HCT116 (cell line): ENCODE measurements at regions not wholly inside any gene's neighbourhood (a gene's known extent, or its start where the extent isn't known, plus 50 kb on each side); places are given as distances from the start of the nearest gene placed in this dataset.

ENCODE experiments used
- ATAC-seq: fragments of 200-7000 bp; cut with Tn5 transposase; 2 replicates; pipeline ENCODE4 v1.9.1; 2020; ENCODE audit warnings: mild to moderate bottlenecking, moderate library complexity
- BruUV-seq: library from RNA; stranded (reverse); fragments of 400-500 nt; replicated peaks from 2 replicates; lab custom pipeline; 2021; lab: Mats Ljungman, UMichigan
- CTCF ChIA-PET: fragments of 300-600 bp; sonication (Branson Sonifier 250); formaldehyde crosslinking; loops from one replicate; lab custom pipeline; 2021; ENCODE audit warnings: antibody characterized with exemption; lab: Charles Lee
- POLR2A ChIA-PET: fragments of 300-600, 350-600 bp; sonication (Branson Sonifier 250); formaldehyde crosslinking; loops from one replicate; lab custom pipeline; 2021; ENCODE audit warnings: antibody characterized with exemption; lab: Charles Lee
- RAD21 ChIA-PET, 2 experiments: fragments of 300-600 bp; sonication (Branson Sonifier 250); formaldehyde crosslinking; loops; one replicate each; lab custom pipeline; 2023; ENCODE audit warnings: low total read pairs in 2 of 2; ENCODE audit not compliant: uncharacterized antibody in 2 of 2, unreplicated experiment in 2 of 2, low non-redundant PET in 1 of 2; lab: Charles Lee
- DNase-seq: peaks from one replicate; pipeline ENCODE4 v3.0.0-alpha.2; 2010; ENCODE audit warnings: low read depth, low spot score
- H2AFZ ChIP-seq: fragments of 200-600 bp; shearing (Covaris generic), sonication (generic); 2 replicates; pipeline ENCODE4 v1.6.1; 2017; ENCODE audit warnings: low read depth, mixed run types, mixed read lengths, antibody characterized with exemption, low read length; ENCODE audit not compliant: poor library complexity, severe bottlenecking
- H3K27ac ChIP-seq: 2 replicates; pipeline ENCODE4 v1.5.1; 2012; ENCODE audit warnings: low read depth, low read length
- H3K27me3 ChIP-seq: fragments of 200-600 bp; sonication (generic); 2 replicates; pipeline ENCODE4 v1.6.1; 2016; ENCODE audit warnings: mixed run types, low read length, mixed read lengths; ENCODE audit not compliant: insufficient read depth
- H3K36me3 ChIP-seq, 2 experiments: fragments of 200-500 bp in 1 of 2; fragments of 200-600 bp in 1 of 2; sonication (Bioruptor generic) in 1 of 2; sonication (generic) in 1 of 2; 2 replicates each; pipeline versions ENCODE4 v1.5.1 to v1.6.1; 2014 to 2016; ENCODE audit warnings: low read length in 2 of 2, inconsistent platforms in 1 of 2, mixed read lengths in 1 of 2, mixed run types in 1 of 2; ENCODE audit not compliant: insufficient read depth in 2 of 2, control insufficient read depth in 1 of 2
- H3K4me1 ChIP-seq, 2 experiments: fragments of 200-600 bp in 1 of 2; sonication (generic) in 1 of 2; 2 replicates each; pipeline versions ENCODE4 v1.5.1 to v1.6.1; 2012 to 2017; ENCODE audit warnings: low read length in 2 of 2, inconsistent platforms in 1 of 2, mild to moderate bottlenecking in 1 of 2, mixed read lengths in 1 of 2, mixed run types in 1 of 2, moderate library complexity in 1 of 2; ENCODE audit not compliant: insufficient read depth in 2 of 2, control insufficient read depth in 1 of 2
- H3K4me2 ChIP-seq: fragments of 200-600 bp; sonication (generic); 2 replicates; pipeline ENCODE4 v1.6.1; 2017; ENCODE audit warnings: mixed run types, low read length, mixed read lengths
- H3K4me3 ChIP-seq, 2 experiments: fragments of 200-600 bp in 1 of 2; sonication (generic) in 1 of 2; replicated peaks in 1 of 2; 2 replicates each; pipeline ENCODE4 v1.5.1; 2011 to 2016; ENCODE audit warnings: low read length in 2 of 2, control low read depth in 1 of 2, low read depth in 1 of 2, mild to moderate bottlenecking in 1 of 2, mixed read lengths in 1 of 2, mixed run types in 1 of 2
- H3K79me2 ChIP-seq: fragments of 200-600 bp; sonication (generic); 2 replicates; pipeline ENCODE4 v1.6.1; 2017; ENCODE audit warnings: mild to moderate bottlenecking, mixed run types, low read length, moderate library complexity, mixed read lengths; ENCODE audit not compliant: insufficient read depth
- H3K9ac ChIP-seq: fragments of 200-600 bp; sonication (generic); 2 replicates; pipeline ENCODE4 v1.6.1; 2016; ENCODE audit warnings: low read length, mixed read lengths
- H3K9me2 ChIP-seq: fragments of 200-600 bp; sonication (generic), shearing (Covaris generic); 2 replicates; pipeline ENCODE4 v1.6.1; 2017; ENCODE audit warnings: mixed run types, mild to moderate bottlenecking, moderate library complexity; ENCODE audit not compliant: insufficient read depth
- H3K9me3 ChIP-seq, 2 experiments: fragments of 200-500 bp in 1 of 2; fragments of 200-600 bp in 1 of 2; sonication (Bioruptor generic) in 1 of 2; sonication (generic) in 1 of 2; 2 replicates each; pipeline ENCODE4 v1.6.1; 2014 to 2017; ENCODE audit warnings: low read length in 2 of 2, mixed read lengths in 2 of 2, inconsistent platforms in 1 of 2, low read depth in 1 of 2, mild to moderate bottlenecking in 1 of 2, mixed run types in 1 of 2, moderate library complexity in 1 of 2; ENCODE audit not compliant: control insufficient read depth in 1 of 2, insufficient read depth in 1 of 2
- H4K20me1 ChIP-seq: fragments of 200-600 bp; sonication (generic), shearing (Covaris generic); 2 replicates; pipeline ENCODE4 v1.6.1; 2017; ENCODE audit warnings: mixed run types, mild to moderate bottlenecking, moderate library complexity; ENCODE audit not compliant: insufficient read depth
- CEBPB ChIP-seq: IDR thresholded peaks from 2 replicates; pipeline ENCODE4 v1.6.1; 2012; ENCODE audit warnings: low read depth
- EGR1 ChIP-seq: IDR thresholded peaks from 2 replicates; pipeline ENCODE4 v1.6.1; 2012; ENCODE audit warnings: low read depth
- EZH2phosphoT487 ChIP-seq: fragments of 200-600 bp; IDR thresholded peaks from 2 replicates; pipeline ENCODE4 v1.6.1; 2018; ENCODE audit warnings: antibody characterized with exemption, borderline replicate concordance
- FOSL1 ChIP-seq: IDR thresholded peaks from 2 replicates; pipeline ENCODE4 v1.6.1; 2012; ENCODE audit warnings: low read depth
- POLR2A ChIP-seq: IDR thresholded peaks from 2 replicates; pipeline ENCODE4 v1.7.0; 2011; ENCODE audit warnings: borderline replicate concordance; ENCODE audit not compliant: insufficient read depth, insufficient read length; ENCODE audit errors: extremely low read depth
- POLR2AphosphoS5 ChIP-seq: IDR thresholded peaks from 2 replicates; pipeline ENCODE4 v1.6.1; 2011; ENCODE audit warnings: mild to moderate bottlenecking, low read depth, low read length, moderate library complexity
- SIN3A ChIP-seq: IDR thresholded peaks from 2 replicates; pipeline ENCODE4 v1.6.1; 2012; ENCODE audit warnings: low read depth
- SRF ChIP-seq: IDR thresholded peaks from 2 replicates; pipeline ENCODE4 v1.6.1; 2012; ENCODE audit warnings: low read depth
- ZFX ChIP-seq: fragments of 450-650 bp; IDR thresholded peaks from 2 replicates; pipeline ENCODE4 v1.6.1; 2017
- intact Hi-C: fragments of 100-400 bp; cut with micrococcal nuclease; formaldehyde crosslinking; loops from 2 replicates; pipeline ENCODE4 v1.10.0; 2022
- TF ChIP-seq, protein P1 (sequence below), 3 experiments: fragments of 200-600 bp in 1 of 3; sonication (generic) in 1 of 3; IDR thresholded peaks in 2 of 3; conservative IDR thresholded peaks in 1 of 3; 2 replicates each; pipeline ENCODE4 v1.5.1; 2012 to 2017; ENCODE audit warnings: low read depth in 2 of 3, low read length in 2 of 3, antibody characterized with exemption in 1 of 3, borderline replicate concordance in 1 of 3, control low read depth in 1 of 3, mild to moderate bottlenecking in 1 of 3, mixed read lengths in 1 of 3, mixed run types in 1 of 3, moderate library complexity in 1 of 3; ENCODE audit not compliant: insufficient read depth in 1 of 3
- TF ChIP-seq, protein P2 (sequence below): IDR thresholded peaks from 2 replicates; pipeline ENCODE4 v1.6.1; 2012; ENCODE audit warnings: low read depth

DNA sequence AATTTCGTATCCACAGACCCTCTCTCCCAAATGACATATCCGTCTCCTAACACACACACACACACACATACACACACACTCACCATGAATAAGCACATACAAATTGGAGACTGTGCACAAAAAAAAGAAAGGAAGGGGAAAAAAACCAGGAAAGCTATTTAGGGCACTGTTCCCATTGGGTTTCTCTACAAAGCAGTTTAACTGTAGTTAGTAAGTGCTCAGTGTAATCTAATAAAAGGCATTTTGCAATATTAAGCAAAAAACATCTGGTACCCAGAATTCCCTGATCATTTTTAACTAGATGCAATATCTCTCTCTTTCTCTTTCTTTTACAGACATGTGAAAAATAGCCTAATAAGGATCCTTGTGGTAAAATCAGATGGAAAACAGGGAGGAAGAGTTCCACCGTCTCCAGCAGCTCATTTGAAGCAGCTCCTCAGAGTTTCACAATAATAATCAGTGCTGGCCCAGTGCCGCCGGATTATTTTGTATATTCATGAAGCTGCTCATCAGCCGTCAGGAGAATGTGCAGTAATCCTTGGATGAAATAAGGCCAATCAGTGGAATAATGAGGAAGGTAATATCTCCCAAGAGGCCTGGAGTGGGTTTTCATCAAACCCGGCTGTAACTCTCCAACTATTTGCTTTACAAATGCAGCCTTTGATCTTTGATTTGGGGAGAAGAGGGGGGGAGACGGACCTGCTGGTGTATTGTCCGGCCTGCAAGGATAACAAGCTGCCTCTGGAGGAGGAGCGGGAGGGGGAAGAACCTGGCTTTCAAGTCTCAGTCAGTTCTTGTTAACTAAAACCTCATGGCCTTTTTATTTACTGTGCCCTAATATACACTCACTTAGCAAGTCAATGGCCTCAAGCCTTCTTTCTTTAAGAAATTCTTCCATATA, 227.6 kb upstream of the SMIM21 start:
- Histone ChIP-seq H3K4me1 (no peaks in the 10 kb centered on the region), H3K27ac (no peak overlapping the region), H3K27me3 (no peaks in the 10 kb centered on the region), H2AFZ (no peak overlapping the region), H4K20me1 (no peaks in the 10 kb centered on the region), H3K9me3 (no peaks in the 10 kb centered on the region), H3K4me3 (no peak overlapping the region), H3K36me3 (no peaks in the 10 kb centered on the region), H3K9me2 (no peaks in the 10 kb centered on the region), H3K79me2 (no peaks in the 10 kb centered on the region), H3K9ac (no peak overlapping the region), H3K4me2 (no peak overlapping the region)
- POLR2A ChIA-PET: no interaction called here
- BruUV-seq: no TSS peak
- TF ChIP-seq, protein P1, sequence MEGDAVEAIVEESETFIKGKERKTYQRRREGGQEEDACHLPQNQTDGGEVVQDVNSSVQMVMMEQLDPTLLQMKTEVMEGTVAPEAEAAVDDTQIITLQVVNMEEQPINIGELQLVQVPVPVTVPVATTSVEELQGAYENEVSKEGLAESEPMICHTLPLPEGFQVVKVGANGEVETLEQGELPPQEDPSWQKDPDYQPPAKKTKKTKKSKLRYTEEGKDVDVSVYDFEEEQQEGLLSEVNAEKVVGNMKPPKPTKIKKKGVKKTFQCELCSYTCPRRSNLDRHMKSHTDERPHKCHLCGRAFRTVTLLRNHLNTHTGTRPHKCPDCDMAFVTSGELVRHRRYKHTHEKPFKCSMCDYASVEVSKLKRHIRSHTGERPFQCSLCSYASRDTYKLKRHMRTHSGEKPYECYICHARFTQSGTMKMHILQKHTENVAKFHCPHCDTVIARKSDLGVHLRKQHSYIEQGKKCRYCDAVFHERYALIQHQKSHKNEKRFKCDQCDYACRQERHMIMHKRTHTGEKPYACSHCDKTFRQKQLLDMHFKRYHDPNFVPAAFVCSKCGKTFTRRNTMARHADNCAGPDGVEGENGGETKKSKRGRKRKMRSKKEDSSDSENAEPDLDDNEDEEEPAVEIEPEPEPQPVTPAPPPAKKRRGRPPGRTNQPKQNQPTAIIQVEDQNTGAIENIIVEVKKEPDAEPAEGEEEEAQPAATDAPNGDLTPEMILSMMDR (IDR thresholded peaks at IDR 0.05 in 2 of 3, conservative IDR thresholded peaks at IDR 0.05 in 1 of 3; ENCODE audit: borderline replicate concordance in 1 of 3, insufficient read depth in 1 of 3, low read depth in 2 of 3, low read length in 2 of 3): no peak
- TF ChIP-seq POLR2AphosphoS5 (no peak), ZFX (no peak), POLR2A (no peak), FOSL1 (no peak), SIN3A (no peak), EGR1 (no peak), EZH2phosphoT487 (no peak), CEBPB (no peak), SRF (no peak)
- TF ChIP-seq, protein P2, sequence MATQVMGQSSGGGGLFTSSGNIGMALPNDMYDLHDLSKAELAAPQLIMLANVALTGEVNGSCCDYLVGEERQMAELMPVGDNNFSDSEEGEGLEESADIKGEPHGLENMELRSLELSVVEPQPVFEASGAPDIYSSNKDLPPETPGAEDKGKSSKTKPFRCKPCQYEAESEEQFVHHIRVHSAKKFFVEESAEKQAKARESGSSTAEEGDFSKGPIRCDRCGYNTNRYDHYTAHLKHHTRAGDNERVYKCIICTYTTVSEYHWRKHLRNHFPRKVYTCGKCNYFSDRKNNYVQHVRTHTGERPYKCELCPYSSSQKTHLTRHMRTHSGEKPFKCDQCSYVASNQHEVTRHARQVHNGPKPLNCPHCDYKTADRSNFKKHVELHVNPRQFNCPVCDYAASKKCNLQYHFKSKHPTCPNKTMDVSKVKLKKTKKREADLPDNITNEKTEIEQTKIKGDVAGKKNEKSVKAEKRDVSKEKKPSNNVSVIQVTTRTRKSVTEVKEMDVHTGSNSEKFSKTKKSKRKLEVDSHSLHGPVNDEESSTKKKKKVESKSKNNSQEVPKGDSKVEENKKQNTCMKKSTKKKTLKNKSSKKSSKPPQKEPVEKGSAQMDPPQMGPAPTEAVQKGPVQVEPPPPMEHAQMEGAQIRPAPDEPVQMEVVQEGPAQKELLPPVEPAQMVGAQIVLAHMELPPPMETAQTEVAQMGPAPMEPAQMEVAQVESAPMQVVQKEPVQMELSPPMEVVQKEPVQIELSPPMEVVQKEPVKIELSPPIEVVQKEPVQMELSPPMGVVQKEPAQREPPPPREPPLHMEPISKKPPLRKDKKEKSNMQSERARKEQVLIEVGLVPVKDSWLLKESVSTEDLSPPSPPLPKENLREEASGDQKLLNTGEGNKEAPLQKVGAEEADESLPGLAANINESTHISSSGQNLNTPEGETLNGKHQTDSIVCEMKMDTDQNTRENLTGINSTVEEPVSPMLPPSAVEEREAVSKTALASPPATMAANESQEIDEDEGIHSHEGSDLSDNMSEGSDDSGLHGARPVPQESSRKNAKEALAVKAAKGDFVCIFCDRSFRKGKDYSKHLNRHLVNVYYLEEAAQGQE: no peak
- CTCF ChIA-PET: no interaction called here
- ATAC-seq (no peak), DNase-seq (no peak)
- intact Hi-C loops: no loop called here
- RAD21 ChIA-PET: no interaction called here
